Nucleus accumbens (tissue), 56 donors: ENCODE measurements at regions not wholly inside any gene's neighbourhood (a gene's known extent, or its start where the extent isn't known, plus 50 kb on each side); places are given as distances from the start of the nearest gene placed in this dataset.
"Not testable (repeated sequence)": the region's sequence is repeated elsewhere in the genome, so short reads cannot be mapped to it uniquely, and the experiment has no call there.

Source experiments
- DNase-seq, 56 donors: peaks; one replicate each; lab custom pipeline; 2025; lab: John Stamatoyannopoulos, UW

DNA sequence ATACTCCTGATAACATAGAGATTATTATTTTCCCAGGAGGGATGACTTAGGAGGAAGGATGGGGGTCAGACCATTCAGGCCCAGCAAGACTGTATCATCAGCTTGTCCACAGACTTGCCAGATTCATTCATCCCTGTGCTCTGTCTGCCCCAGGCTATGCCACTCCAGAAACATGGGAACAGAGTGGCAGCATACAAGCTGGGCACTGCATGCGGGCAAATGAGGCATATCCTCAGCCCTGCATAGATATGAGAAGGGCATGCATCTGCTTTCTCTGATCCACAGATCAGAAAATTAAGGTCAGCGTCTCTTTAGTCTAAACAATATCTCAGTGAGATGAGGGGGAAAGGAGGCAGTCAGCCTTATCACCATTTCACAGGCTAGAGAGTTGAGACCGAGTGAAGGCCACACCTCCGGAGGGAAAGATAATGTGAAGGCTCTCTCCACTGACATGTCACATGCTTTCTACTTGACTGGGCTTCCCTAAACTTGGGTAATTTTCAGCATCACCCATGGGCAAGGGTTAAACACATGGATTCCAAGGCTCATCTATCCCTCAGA, 140.5 kb downstream of the TFAP2B start:
- no peak for DNase-seq

DNA sequence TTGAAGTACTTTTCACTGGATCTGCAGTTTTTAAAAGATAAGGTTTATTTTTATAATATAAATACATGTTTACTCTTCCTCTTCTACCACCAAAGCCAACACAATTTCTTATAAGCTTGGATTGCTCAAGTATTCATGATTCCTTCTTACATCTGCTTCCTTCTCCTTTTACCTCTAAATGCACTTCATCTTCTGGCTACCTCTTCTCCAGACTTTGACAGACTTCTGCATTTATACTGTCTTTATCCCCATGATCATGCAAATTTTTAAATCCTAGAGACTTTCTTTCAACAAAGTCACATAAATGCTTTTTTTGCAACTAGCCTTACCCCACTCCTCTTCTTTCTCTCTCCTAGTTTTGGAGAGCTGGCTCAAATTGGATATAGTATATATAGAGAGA, 142.9 kb downstream of the TFAP2B start:
- DNase-seq: no peak

DNA sequence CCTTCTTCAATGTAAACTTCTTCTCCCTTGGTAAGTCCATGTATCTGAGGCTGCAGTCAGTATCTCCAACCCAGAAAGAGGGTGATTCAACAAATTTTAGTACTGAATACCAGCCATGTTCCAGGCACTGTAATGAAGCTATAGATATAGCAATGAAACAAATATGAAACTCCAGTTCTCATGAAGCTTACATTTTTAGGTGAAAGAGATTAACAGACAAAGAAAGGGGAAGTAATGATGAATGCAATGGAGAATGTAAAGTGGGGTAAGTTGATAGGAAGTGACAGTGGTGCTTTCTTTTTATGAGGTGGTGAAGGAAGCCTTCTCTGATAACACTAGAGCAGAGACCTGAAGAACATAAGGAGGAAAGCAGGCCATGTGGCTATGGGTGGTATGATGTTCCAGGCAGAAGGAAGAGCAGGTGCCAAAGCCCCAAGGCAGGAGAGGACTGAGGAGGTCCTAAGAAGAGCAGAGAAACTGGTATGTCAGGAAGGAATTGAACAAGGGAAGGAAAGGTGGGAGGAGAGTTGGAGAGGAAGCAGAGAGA, 143.6 kb downstream of the TFAP2B start:
- DNase-seq: no peak

GRCh38 chr6:50963952-50964351, 145.3 kb downstream of the TFAP2B start:
- no peak for DNase-seq

DNA sequence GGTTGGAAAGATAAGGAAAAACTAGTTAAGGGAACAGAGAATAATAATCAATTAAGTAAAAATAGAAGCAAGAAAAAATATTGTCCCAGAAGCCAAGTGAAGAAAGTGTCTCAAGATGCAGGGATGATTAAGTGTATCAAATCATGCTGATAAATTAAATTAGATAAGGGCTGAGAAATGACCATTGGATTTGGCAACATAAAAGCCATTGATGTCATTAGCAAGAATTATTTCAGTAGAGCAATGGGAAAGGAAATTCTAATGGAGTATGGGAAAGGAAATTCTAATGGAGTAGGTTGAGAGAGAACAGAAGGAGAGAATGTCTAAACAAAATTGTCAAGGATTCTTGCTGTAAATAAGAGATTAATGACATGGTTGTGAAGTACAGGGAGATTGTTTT, 146.8 kb downstream of the TFAP2B start:
- no peak for DNase-seq

GRCh38 chr6:50966532-50966931, 147.9 kb downstream of the TFAP2B start:
- DNase-seq: no peak

GRCh38 chr6:50966986-50967385, 148.3 kb downstream of the TFAP2B start:
- DNase-seq: no peak

DNA sequence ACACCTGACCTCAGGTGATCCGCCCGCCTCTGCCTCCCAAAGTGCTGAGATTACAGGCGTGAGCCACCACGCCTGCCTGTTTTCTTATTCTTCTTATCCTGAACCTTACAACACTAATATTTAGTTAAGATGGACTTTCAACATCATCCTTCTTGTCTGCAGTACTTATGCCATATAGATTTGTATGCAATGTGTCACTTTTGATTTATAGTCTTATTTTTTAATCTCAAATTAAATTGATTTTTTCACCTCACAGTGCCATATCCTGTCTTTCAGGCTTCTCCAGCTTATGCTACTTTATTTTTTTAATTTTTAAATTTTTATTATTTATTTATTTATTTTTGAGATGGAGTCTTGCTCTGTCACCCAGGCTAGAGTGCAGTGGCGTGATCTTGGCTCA, 149.6 kb downstream of the TFAP2B start:
- DNase-seq: not testable (repeated sequence)

- DNase-seq: no peak
These were observed 152.2 kb downstream of the TFAP2B start for GRCh38 chr6:50970908-50971307.

DNA sequence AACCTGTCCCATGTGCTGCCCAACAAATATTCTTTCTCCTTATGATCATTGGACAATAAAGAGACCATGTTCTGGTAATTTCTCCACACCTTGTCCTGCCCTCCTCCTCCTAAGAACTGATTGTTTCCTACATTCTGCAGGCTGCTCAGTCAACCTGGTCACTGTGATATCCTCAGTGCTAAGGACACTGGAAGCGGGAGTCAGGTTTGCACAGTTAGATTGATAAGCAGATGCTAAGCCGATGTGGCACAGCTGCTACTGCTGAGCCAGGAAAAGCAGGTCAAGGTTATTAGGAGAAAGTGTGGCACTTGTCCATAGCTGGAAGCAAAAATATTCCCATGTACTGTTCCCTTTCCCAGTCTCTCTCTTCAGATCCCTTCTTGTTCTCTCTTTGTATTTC, 154.8 kb downstream of the TFAP2B start:
- DNase-seq: no peak

DNA sequence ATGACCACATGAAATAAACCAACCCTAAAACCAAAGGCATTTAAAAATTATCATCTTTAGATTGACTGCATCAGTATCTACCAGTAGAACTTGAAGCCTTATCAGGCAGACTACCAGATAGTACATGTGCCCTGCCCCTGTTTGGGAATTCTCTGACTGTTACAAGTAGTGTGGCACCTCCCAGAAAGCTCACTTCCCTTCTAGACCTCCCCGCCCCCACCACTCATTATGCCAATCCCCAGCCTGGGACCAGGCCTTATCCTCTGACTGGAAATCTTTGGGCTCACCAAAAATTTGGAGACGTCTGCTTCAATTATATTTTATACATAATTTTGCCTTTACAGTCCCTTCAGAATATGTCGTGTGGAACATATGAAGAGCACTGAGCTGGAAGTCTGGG, 155.6 kb downstream of the TFAP2B start:
- DNase-seq: no peak

- DNase-seq: no peak
These were observed 156.5 kb downstream of the TFAP2B start for GRCh38 chr6:50975216-50975615.

- no peak for DNase-seq
These were observed 158.2 kb downstream of the TFAP2B start for GRCh38 chr6:50976907-50977306.

- DNase-seq: no peak
These were observed 159.1 kb downstream of the TFAP2B start for GRCh38 chr6:50977796-50978195.

DNA sequence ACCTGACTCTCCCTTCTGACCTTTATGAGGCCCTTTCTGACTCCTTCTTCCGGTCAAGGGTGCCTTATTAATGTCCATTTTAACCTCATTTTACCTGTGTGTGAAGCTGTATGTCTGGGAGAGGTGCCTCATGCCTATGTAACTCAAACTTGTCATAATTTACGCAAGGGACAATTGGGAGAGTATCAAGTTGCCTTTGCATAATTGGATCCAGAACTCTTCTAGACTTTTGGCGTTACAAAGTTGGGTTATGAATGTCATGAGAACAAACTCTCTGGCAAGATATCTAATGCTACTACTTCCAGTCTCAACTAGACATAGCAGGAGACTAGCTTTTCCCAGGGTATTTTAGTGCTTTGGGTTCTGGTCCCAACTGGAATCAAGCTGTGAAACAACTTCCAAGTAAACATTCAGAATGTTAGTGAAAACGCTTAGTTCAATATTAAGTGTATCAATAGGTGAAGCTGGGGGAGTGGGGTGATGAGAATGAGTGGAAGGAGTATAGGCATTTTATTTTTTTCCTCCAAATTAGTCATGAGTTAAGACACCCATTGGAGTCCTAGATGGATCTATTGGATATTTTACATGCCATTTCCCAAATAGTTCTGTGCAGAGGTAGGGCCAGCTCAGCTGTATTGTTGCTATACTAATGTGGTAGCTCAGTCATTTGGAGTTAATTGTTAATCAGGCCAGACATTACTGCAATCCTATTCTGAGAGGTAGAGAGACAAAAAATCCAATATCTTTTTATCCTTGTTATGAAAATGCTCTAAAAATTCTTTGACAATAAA, 159.9 kb downstream of the TFAP2B start:
- DNase-seq: no peak

GRCh38 chr6:50979171-50979525, 160.5 kb downstream of the TFAP2B start:
- DNase-seq: no peak

DNA sequence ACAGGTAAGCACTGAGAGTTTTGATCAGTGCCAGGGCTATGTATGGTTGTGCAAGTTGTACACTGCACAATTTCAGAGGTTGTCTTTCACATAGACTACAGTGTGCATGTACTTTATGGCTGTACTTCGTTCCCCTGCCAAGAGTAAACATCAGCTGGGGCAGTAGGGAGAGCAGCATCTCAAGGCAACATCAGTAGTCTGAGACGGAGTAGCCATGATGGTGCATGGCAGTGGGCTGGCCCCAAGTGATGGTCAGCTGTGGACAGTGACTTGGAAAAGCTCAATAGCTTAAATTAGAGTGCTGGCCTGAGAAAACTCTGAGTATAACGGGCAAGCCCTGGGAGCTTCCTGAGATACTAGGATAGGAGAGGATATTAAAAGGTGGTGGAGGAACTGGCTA, 165.5 kb downstream of the TFAP2B start:
- no peak for DNase-seq

- no peak for DNase-seq
These were observed 167.6 kb downstream of the TFAP2B start for GRCh38 chr6:50986319-50986718.

DNA sequence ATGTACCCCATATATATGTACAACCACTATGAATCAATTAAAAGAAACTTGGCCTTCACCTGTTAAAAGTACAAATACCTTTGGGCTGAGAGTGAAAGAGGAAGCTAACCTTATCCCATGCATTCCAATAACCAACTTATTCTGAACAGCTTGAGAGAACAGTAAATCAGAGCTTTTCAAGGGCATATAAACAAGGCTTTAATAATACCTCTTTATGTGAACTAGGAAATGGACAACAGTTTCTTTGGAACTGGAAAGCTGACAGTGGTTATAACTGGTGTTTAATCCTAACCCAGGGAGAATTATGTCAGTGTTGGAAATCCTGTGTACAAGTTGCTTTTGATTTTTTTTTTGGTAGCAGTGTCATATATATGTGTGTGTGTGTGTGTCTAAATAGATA, 170.5 kb downstream of the TFAP2B start:
- no peak for DNase-seq

- no peak for DNase-seq
These were observed 172.2 kb downstream of the TFAP2B start for GRCh38 chr6:50990750-50991446.

- no peak for DNase-seq
These were observed 173.6 kb downstream of the TFAP2B start for GRCh38 chr6:50992232-50992631.
